Right lobe of liver (tissue), 6 donors: ENCODE measurements at regions not wholly inside any gene's neighbourhood (a gene's known extent, or its start where the extent isn't known, plus 50 kb on each side); places are given as distances from the start of the nearest gene placed in this dataset.

Source experiments
- ATAC-seq, 4 donors: fragments of 200-7000 bp; cut with Tn5 transposase; one replicate each; pipeline ENCODE4 v1.9.1; 2020; ENCODE audit warnings: mild to moderate bottlenecking in 4 of 4, moderate library complexity in 4 of 4
- DNase-seq, 3 donors: peaks; one replicate each; pipeline ENCODE4 v3.0.0-alpha.2; 2020
- H3K27ac ChIP-seq, 3 donors: fragments of 200-600 bp; one replicate each; pipeline ENCODE4 v1.8.0; 2022
- H3K27me3 ChIP-seq, 2 donors: fragments of 200-600 bp; one replicate each; pipeline ENCODE4 v1.8.0; 2022
- H3K36me3 ChIP-seq, 4 donors: fragments of 200-600 bp; sonication (generic) in 1 of 4; one replicate each; pipeline versions ENCODE4 v1.5.1 to v1.8.0; 2017 to 2022; ENCODE audit warnings: control low read depth in 1 of 4
- H3K4me1 ChIP-seq, 4 donors: fragments of 200-600 bp; sonication (generic) in 1 of 4; one replicate each; pipeline versions ENCODE4 v1.5.1 to v1.8.0; 2017 to 2022; ENCODE audit warnings: control low read depth in 1 of 4
- H3K4me3 ChIP-seq, 3 donors: fragments of 200-600 bp; one replicate each; pipeline ENCODE4 v1.8.0; 2022
- H3K9me3 ChIP-seq, 4 donors: fragments of 200-600 bp; sonication (generic) in 1 of 4; one replicate each; pipeline versions ENCODE4 v1.5.1 to v1.8.0; 2017 to 2022; ENCODE audit warnings: control low read depth in 1 of 4
- CTCF ChIP-seq, 4 donors: fragments of 200-600 bp in 3 of 4; fragments of 450-650 bp in 1 of 4; IDR thresholded peaks; one replicate each; pipeline versions ENCODE4 v1.5.1 to v1.8.0; 2016 to 2022; ENCODE audit warnings: antibody characterized with exemption in 4 of 4, mild to moderate bottlenecking in 2 of 4
- POLR2A ChIP-seq: fragments of 450-650 bp; IDR thresholded peaks from one replicate; pipeline ENCODE4 v1.6.1; 2017; ENCODE audit warnings: antibody characterized with exemption, mild to moderate bottlenecking
- WGBS: methylation state at CpG from one replicate; pipeline ENCODE4 v1.1.6; 2018; ENCODE audit warnings: low coverage, low lambda C conversion rate; ENCODE audit not compliant: insufficient coverage; ENCODE audit errors: missing lambda C conversion rate; 5-methylcytosine and 5-hydroxymethylcytosine counted together
- intact Hi-C, 2 donors: fragments of 100-400 bp; cut with DNase I; formaldehyde crosslinking; loops; one replicate each; pipeline versions ENCODE4 v1.11.2 to v1.14.1; 2022
- donor health status: DM: no; HTN: yes; CAD: no.
- donor health status: DM: no; HTN: no; CAD: no.
- donor health status: DM: no; HTN: no; CAD: no.
- donor health status: DM: no; HTN: yes; CAD: no.
- donor health status: DM: no; HTN: yes; CAD: no.

DNA sequence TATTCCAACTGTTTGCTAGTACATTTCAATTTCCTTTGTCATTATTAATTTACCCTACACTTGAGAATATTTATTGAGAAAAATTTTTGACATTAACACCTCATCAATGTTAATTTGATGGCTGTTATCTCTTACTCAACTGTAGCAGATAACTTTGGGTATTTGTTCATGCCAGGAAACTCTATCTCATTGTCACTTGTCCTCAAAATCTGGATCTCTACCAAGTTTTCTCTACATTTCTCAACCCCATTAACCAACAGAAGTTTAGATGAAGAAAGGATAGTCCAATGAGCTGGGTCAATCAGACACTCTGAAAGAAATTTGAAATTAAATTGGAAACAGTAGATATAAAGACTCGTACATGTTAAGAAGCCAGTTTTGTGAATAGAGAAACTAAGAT lies 395.3 kb downstream of the TUSC1 start:
- no peaks in the 10 kb centered on the region for H3K4me1 ChIP-seq

GRCh38 chr9:25261445-25261844 lies 416.8 kb downstream of the TUSC1 start:
- H3K4me1 ChIP-seq, result no peaks in the 10 kb centered on the region
- DNase-seq (no peak), ATAC-seq (no peak)
- no peak overlapping the region for H3K4me3 ChIP-seq
- intact Hi-C loops, result no loop called here
- H3K9me3 ChIP-seq, result no peaks in the 10 kb centered on the region
- no peaks in the 10 kb centered on the region for H3K36me3 ChIP-seq
- H3K27me3 ChIP-seq, result no peaks in the 10 kb centered on the region
- H3K27ac ChIP-seq, result no peak overlapping the region
- no peak for TF ChIP-seq POLR2A
- no peak for TF ChIP-seq CTCF (IDR thresholded peaks at IDR 0.05)
- 57% methylated on average over 4 of the region's 4 CpGs for WGBS

More for the DNA sequence above, 395.3 kb downstream of the TUSC1 start:
- 44% methylated on average over 1 of the region's 1 CpG for WGBS
- Histone ChIP-seq H3K27ac (no peak overlapping the region), H3K4me3 (no peak overlapping the region), H3K27me3 (no peaks in the 10 kb centered on the region), H3K9me3 (no peaks in the 10 kb centered on the region), H3K36me3 (no peaks in the 10 kb centered on the region)
- intact Hi-C loops, result no loop called here
- DNase-seq (no peak), ATAC-seq (no peak)
- TF ChIP-seq POLR2A (no peak), CTCF (IDR thresholded peaks at IDR 0.05) (no peak)

DNA sequence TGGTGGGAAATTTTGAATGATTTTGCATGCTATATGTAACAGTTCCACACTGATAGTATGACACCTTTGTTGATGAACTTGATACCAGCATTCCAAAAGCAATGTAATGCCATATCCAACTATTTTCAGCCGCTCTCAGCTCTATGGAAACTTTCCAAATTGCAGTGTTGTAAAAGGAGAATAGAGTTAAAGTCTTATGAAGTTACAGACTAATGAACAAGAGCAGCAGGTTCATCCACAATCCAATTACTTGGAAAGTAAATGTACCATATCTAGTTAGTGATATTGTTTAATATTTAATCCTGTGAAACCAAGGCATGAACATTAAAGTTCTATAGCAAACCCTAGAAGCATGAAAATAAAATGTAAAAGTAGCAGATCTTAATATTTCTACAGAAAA lies 418.2 kb downstream of the TUSC1 start:
- no peak for DNase-seq
- Histone ChIP-seq H3K4me1 (no peaks in the 10 kb centered on the region), H3K4me3 (no peak overlapping the region), H3K27ac (no peak overlapping the region), H3K9me3 (no peaks in the 10 kb centered on the region), H3K36me3 (no peaks in the 10 kb centered on the region), H3K27me3 (no peaks in the 10 kb centered on the region)
- intact Hi-C loops, result no loop called here
- TF ChIP-seq CTCF (IDR thresholded peaks at IDR 0.05) (no peak), POLR2A (no peak)
- ATAC-seq, result no peak
- 47% methylated on average over 1 of the region's 1 CpG for WGBS

GRCh38 chr9:25255216-25255615 lies 423.0 kb downstream of the TUSC1 start:
- H3K9me3 ChIP-seq, result no peaks in the 10 kb centered on the region
- no peaks in the 10 kb centered on the region for H3K27me3 ChIP-seq
- no peaks in the 10 kb centered on the region for H3K36me3 ChIP-seq
- H3K27ac ChIP-seq, result no peak overlapping the region
- WGBS, result 97% methylated on average over 5 of the region's 5 CpGs
- no peaks in the 10 kb centered on the region for H3K4me1 ChIP-seq
- no peak overlapping the region for H3K4me3 ChIP-seq
- intact Hi-C loops, result no loop called here
- no peak for DNase-seq
- TF ChIP-seq POLR2A (no peak), CTCF (IDR thresholded peaks at IDR 0.05) (no peak)
- ATAC-seq, result no peak

DNA sequence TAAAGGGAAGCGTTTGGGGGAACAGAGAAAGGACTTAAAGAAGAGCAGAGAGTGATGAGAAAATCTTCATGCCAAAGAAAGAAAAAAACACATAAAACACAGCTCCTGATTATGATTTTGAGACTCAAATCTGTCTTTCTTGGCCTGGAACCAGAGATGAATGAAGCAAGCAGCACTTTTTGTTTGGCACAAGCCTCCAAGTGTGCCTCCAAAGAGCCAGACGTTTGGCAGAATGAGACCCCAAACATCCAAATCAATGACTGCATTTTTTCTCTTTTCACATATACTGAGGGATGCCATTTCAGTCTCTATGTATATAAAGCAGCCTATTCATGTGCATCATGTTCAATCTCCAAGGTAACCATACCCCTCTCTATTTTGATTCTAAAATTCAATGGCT lies 424.2 kb downstream of the TUSC1 start:
- no peak for ATAC-seq
- Histone ChIP-seq H3K9me3 (no peaks in the 10 kb centered on the region), H3K4me1 (no peaks in the 10 kb centered on the region), H3K36me3 (no peaks in the 10 kb centered on the region), H3K27ac (no peak overlapping the region), H3K4me3 (no peak overlapping the region), H3K27me3 (no peaks in the 10 kb centered on the region)
- WGBS, result 12% methylated on average over 2 of the region's 2 CpGs
- TF ChIP-seq POLR2A (no peak), CTCF (IDR thresholded peaks at IDR 0.05) (no peak)
- no peak for DNase-seq
- intact Hi-C loops, result no loop called here
